HEK293 (cell line): ENCODE measurements at regions not wholly inside any gene's neighbourhood (a gene's known extent, or its start where the extent isn't known, plus 50 kb on each side); places are given as distances from the start of the nearest gene placed in this dataset.
"Not testable (repeated sequence)": the region's sequence is repeated elsewhere in the genome, so short reads cannot be mapped to it uniquely, and the experiment has no call there.

Experiments
- CTCF ChIA-PET: fragments of 350-600 bp; formaldehyde crosslinking; extraction: SDS; loops from one replicate; lab custom pipeline; 2021; ENCODE audit warnings: antibody characterized with exemption; lab: Yijun Ruan, JAX
- POLR2A ChIA-PET: fragments of 300-600 bp; formaldehyde crosslinking; extraction: SDS; loops from one replicate; lab custom pipeline; 2020; ENCODE audit warnings: antibody characterized with exemption, inconsistent platforms; lab: Yijun Ruan, JAX
- H3K27ac ChIP-seq: fragments of 200-500 bp; sonication (Bioruptor generic); 2 replicates; pipeline ENCODE4 v1.5.1; 2014; ENCODE audit warnings: low read depth, low read length, control low read depth, inconsistent platforms; ENCODE audit errors: extremely low read depth
- H3K36me3 ChIP-seq, 2 experiments: fragments of 200-500 bp in 1 of 2; sonication (Bioruptor generic) in 1 of 2; 1 replicate in 1 of 2; 2 replicates in 1 of 2; pipeline ENCODE4 v1.5.1; 2014 to 2017; ENCODE audit warnings: inconsistent platforms in 2 of 2, low read length in 2 of 2; ENCODE audit not compliant: control insufficient read depth in 2 of 2, insufficient read depth in 1 of 2
- H3K4me1 ChIP-seq: fragments of 200-500 bp; sonication (Bioruptor generic); 2 replicates; pipeline ENCODE4 v1.5.1; 2014; ENCODE audit warnings: mild to moderate bottlenecking, low read length, inconsistent platforms; ENCODE audit not compliant: control insufficient read depth, insufficient read depth
- H3K4me3 ChIP-seq: 2 replicates; pipeline ENCODE4 v1.5.1; 2011; ENCODE audit warnings: low read depth, mild to moderate bottlenecking, control low read depth, low read length, moderate library complexity
- H3K9me3 ChIP-seq: fragments of 200-500 bp; sonication (Bioruptor generic); 2 replicates; pipeline ENCODE4 v1.5.1; 2014; ENCODE audit warnings: low read depth, low read length, inconsistent platforms; ENCODE audit not compliant: control insufficient read depth, insufficient read depth
- FEZF1 ChIP-seq: fragments of 450-650 bp; formaldehyde crosslinking; IDR thresholded peaks from 2 replicates; pipeline ENCODE4 v1.5.1; 2016; ENCODE audit warnings: missing biosample characterization, missing genetic modification characterization
- KLF7 ChIP-seq: fragments of 450-650 bp; formaldehyde crosslinking; IDR thresholded peaks from 2 replicates; pipeline ENCODE4 v1.5.1; 2016; ENCODE audit warnings: missing biosample characterization, missing genetic modification characterization, borderline replicate concordance
- REPIN1 ChIP-seq: fragments of 450-650 bp; formaldehyde crosslinking; IDR thresholded peaks from 2 replicates; pipeline ENCODE4 v1.5.1; 2017; ENCODE audit warnings: missing biosample characterization, missing genetic modification characterization, low read depth
- SCRT2 ChIP-seq: fragments of 450-650 bp; formaldehyde crosslinking; IDR thresholded peaks from 2 replicates; pipeline ENCODE4 v1.5.1; 2016; ENCODE audit warnings: missing biosample characterization, missing genetic modification characterization
- SETDB1 ChIP-seq: IDR thresholded peaks from one replicate; pipeline ENCODE4 v1.6.1; 2017; ENCODE audit warnings: mild to moderate bottlenecking, low read length, moderate library complexity, mixed read lengths; ENCODE audit not compliant: insufficient read length
- SP2 ChIP-seq: fragments of 450-650 bp; formaldehyde crosslinking; IDR thresholded peaks from 2 replicates; pipeline ENCODE4 v1.5.1; 2016; ENCODE audit warnings: missing biosample characterization, missing genetic modification characterization
- ZBTB17 ChIP-seq: fragments of 450-650 bp; formaldehyde crosslinking; IDR thresholded peaks from 2 replicates; pipeline ENCODE4 v1.5.1; 2016; ENCODE audit warnings: missing biosample characterization, missing genetic modification characterization
- ZBTB20 ChIP-seq: fragments of 450-650 bp; formaldehyde crosslinking; IDR thresholded peaks from 2 replicates; pipeline ENCODE4 v1.5.1; 2016; ENCODE audit warnings: missing biosample characterization, missing genetic modification characterization
- ZBTB21 ChIP-seq: fragments of 450-650 bp; formaldehyde crosslinking; IDR thresholded peaks from 2 replicates; pipeline ENCODE4 v1.5.1; 2017; ENCODE audit warnings: missing biosample characterization, missing genetic modification characterization
- ZBTB48 ChIP-seq: fragments of 450-650 bp; formaldehyde crosslinking; IDR thresholded peaks from 2 replicates; pipeline ENCODE4 v1.5.1; 2016; ENCODE audit warnings: missing biosample characterization, missing genetic modification characterization
- ZNF114 ChIP-seq: fragments of 450-650 bp; formaldehyde crosslinking; IDR thresholded peaks from 2 replicates; pipeline ENCODE4 v1.5.0; 2017; ENCODE audit warnings: missing biosample characterization, missing genetic modification characterization
- ZNF19 ChIP-seq: fragments of 450-650 bp; formaldehyde crosslinking; IDR thresholded peaks from 2 replicates; pipeline ENCODE4; 2016; ENCODE audit warnings: missing biosample characterization, missing genetic modification characterization, low read depth
- ZNF24 ChIP-seq: fragments of 450-650 bp; formaldehyde crosslinking; IDR thresholded peaks from 2 replicates; pipeline ENCODE4 v1.5.1; 2016; ENCODE audit warnings: missing biosample characterization, missing genetic modification characterization
- ZNF266 ChIP-seq: fragments of 450-650 bp; formaldehyde crosslinking; IDR thresholded peaks from 2 replicates; pipeline ENCODE4 v1.5.1; 2016; ENCODE audit warnings: missing biosample characterization, missing genetic modification characterization, low read depth
- ZNF324 ChIP-seq: fragments of 450-650 bp; formaldehyde crosslinking; IDR thresholded peaks from 2 replicates; pipeline ENCODE4 v1.5.1; 2016; ENCODE audit warnings: missing biosample characterization, missing genetic modification characterization
- ZNF391 ChIP-seq: fragments of 450-650 bp; formaldehyde crosslinking; IDR thresholded peaks from 2 replicates; pipeline ENCODE4 v1.5.1; 2016; ENCODE audit warnings: low read depth, missing biosample characterization, missing genetic modification characterization, borderline replicate concordance
- ZNF423 ChIP-seq: fragments of 450-650 bp; formaldehyde crosslinking; IDR thresholded peaks from 2 replicates; pipeline ENCODE4 v1.5.1; 2016; ENCODE audit warnings: missing biosample characterization, missing genetic modification characterization
- ZNF571 ChIP-seq: fragments of 450-650 bp; formaldehyde crosslinking; IDR thresholded peaks from 2 replicates; pipeline ENCODE4 v1.5.0; 2017; ENCODE audit warnings: missing biosample characterization, missing genetic modification characterization
- ZNF585B ChIP-seq: fragments of 450-650 bp; formaldehyde crosslinking; IDR thresholded peaks from 2 replicates; pipeline ENCODE4 v1.5.1; 2016; ENCODE audit warnings: missing biosample characterization, missing genetic modification characterization
- ZNF624 ChIP-seq: fragments of 450-650 bp; formaldehyde crosslinking; IDR thresholded peaks from 2 replicates; pipeline ENCODE4 v1.5.1; 2017; ENCODE audit warnings: missing biosample characterization, missing genetic modification characterization
- ZNF677 ChIP-seq: fragments of 450-650 bp; IDR thresholded peaks from 2 replicates; pipeline ENCODE4 v1.5.0; 2018; ENCODE audit warnings: missing biosample characterization, mild to moderate bottlenecking, missing genetic modification characterization, moderate library complexity
- ZNF768 ChIP-seq: fragments of 450-650 bp; formaldehyde crosslinking; IDR thresholded peaks from 2 replicates; pipeline ENCODE4 v1.5.1; 2018; ENCODE audit warnings: missing biosample characterization, mild to moderate bottlenecking, missing genetic modification characterization
- ZNF830 ChIP-seq: fragments of 450-650 bp; IDR thresholded peaks from 2 replicates; pipeline ENCODE4 v1.5.0; 2018; ENCODE audit warnings: missing biosample characterization, missing genetic modification characterization, low read depth, mild to moderate bottlenecking, moderate library complexity
- TF ChIP-seq, protein P1 (sequence below): fragments of 450-650 bp; formaldehyde crosslinking; IDR thresholded peaks from 2 replicates; pipeline ENCODE4 v1.5.0; 2017; ENCODE audit warnings: missing biosample characterization, missing genetic modification characterization, borderline replicate concordance
- TF ChIP-seq, protein P2 (sequence below): fragments of 450-650 bp; formaldehyde crosslinking; conservative IDR thresholded peaks from 2 replicates; pipeline ENCODE4 v1.5.1; 2016; ENCODE audit warnings: low read depth, missing biosample characterization, missing genetic modification characterization
- TF ChIP-seq, protein P3 (sequence below): fragments of 450-650 bp; formaldehyde crosslinking; IDR thresholded peaks from 2 replicates; pipeline ENCODE4 v1.5.1; 2016; ENCODE audit warnings: missing biosample characterization, missing genetic modification characterization
- TF ChIP-seq, protein P4 (sequence below): fragments of 450-650 bp; formaldehyde crosslinking; IDR thresholded peaks from 2 replicates; pipeline ENCODE4 v1.5.1; 2016; ENCODE audit warnings: missing biosample characterization, missing genetic modification characterization

DNA sequence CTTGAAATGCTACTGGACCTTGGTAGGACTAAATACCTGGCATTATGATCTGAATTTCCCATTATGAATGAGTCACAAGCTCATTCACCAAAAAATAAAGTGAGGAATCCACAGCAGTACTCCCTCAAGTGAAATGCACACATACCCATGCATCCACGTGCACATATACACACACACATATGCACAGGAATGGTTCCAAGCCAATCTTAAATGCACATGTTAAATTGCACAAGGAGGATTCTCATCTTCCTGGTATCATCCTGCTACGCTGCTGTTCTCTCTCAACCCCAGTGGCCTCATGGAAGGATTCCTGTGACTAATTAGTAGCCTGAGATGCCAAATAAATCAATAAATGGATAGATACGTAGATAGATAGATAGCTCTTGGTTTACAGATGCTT lies 132.1 kb upstream of the KLF12 start:
- Histone ChIP-seq H3K4me3 (no peak overlapping the region), H3K36me3 (no peaks in the 10 kb centered on the region), H3K27ac (no peak overlapping the region), H3K9me3 (no peaks in the 10 kb centered on the region), H3K4me1 (no peaks in the 10 kb centered on the region)
- ChIA-PET POLR2A (no interaction called here), CTCF (interaction anchor here (0.8 kb wide), 1 partner anchor 21 kb away, joined by 3 read pairs; no protein-coding TSS in a partner anchor)
- TF ChIP-seq REPIN1 (tag by site-specific recombination) (no peak), ZNF830 (tag by site-specific recombination) (no peak), ZNF114 (tag by site-specific recombination) (no peak), ZNF391 (no peak), ZNF324 (tag by site-specific recombination) (no peak), SCRT2 (tag by site-specific recombination) (no peak), ZNF585B (tag by site-specific recombination) (no peak), ZNF624 (tag by site-specific recombination) (no peak), ZNF677 (no peak), ZNF19 (no peak), ZBTB20 (no peak), ZNF571 (no peak), ZBTB21 (tag by site-specific recombination) (no peak), ZBTB17 (tag by site-specific recombination) (no peak), ZNF423 (tag by site-specific recombination) (no peak)
- TF ChIP-seq, protein P1, sequence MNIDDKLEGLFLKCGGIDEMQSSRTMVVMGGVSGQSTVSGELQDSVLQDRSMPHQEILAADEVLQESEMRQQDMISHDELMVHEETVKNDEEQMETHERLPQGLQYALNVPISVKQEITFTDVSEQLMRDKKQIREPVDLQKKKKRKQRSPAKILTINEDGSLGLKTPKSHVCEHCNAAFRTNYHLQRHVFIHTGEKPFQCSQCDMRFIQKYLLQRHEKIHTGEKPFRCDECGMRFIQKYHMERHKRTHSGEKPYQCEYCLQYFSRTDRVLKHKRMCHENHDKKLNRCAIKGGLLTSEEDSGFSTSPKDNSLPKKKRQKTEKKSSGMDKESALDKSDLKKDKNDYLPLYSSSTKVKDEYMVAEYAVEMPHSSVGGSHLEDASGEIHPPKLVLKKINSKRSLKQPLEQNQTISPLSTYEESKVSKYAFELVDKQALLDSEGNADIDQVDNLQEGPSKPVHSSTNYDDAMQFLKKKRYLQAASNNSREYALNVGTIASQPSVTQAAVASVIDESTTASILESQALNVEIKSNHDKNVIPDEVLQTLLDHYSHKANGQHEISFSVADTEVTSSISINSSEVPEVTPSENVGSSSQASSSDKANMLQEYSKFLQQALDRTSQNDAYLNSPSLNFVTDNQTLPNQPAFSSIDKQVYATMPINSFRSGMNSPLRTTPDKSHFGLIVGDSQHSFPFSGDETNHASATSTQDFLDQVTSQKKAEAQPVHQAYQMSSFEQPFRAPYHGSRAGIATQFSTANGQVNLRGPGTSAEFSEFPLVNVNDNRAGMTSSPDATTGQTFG: no peak
- TF ChIP-seq, protein P2, sequence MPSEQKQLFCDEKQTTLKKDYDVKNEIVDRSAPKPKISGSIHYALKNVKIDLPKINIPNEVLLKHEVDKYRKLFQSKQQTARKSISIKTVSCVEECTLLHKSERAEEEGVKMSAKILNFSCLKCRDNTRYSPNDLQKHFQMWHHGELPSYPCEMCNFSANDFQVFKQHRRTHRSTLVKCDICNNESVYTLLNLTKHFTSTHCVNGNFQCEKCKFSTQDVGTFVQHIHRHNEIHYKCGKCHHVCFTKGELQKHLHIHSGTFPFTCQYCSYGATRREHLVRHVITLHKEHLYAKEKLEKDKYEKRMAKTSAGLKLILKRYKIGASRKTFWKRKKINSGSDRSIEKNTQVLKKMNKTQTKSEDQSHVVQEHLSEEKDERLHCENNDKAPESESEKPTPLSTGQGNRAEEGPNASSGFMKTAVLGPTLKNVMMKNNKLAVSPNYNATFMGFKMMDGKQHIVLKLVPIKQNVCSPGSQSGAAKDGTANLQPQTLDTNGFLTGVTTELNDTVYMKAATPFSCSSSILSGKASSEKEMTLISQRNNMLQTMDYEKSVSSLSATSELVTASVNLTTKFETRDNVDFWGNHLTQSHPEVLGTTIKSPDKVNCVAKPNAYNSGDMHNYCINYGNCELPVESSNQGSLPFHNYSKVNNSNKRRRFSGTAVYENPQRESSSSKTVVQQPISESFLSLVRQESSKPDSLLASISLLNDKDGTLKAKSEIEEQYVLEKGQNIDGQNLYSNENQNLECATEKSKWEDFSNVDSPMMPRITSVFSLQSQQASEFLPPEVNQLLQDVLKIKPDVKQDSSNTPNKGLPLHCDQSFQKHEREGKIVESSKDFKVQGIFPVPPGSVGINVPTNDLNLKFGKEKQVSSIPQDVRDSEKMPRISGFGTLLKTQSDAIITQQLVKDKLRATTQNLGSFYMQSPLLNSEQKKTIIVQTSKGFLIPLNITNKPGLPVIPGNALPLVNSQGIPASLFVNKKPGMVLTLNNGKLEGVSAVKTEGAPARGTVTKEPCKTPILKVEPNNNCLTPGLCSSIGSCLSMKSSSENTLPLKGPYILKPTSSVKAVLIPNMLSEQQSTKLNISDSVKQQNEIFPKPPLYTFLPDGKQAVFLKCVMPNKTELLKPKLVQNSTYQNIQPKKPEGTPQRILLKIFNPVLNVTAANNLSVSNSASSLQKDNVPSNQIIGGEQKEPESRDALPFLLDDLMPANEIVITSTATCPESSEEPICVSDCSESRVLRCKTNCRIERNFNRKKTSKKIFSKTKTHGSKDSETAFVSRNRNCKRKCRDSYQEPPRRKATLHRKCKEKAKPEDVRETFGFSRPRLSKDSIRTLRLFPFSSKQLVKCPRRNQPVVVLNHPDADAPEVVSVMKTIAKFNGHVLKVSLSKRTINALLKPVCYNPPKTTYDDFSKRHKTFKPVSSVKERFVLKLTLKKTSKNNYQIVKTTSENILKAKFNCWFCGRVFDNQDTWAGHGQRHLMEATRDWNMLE (tag by site-specific recombination): no peak
- TF ChIP-seq, protein P3, sequence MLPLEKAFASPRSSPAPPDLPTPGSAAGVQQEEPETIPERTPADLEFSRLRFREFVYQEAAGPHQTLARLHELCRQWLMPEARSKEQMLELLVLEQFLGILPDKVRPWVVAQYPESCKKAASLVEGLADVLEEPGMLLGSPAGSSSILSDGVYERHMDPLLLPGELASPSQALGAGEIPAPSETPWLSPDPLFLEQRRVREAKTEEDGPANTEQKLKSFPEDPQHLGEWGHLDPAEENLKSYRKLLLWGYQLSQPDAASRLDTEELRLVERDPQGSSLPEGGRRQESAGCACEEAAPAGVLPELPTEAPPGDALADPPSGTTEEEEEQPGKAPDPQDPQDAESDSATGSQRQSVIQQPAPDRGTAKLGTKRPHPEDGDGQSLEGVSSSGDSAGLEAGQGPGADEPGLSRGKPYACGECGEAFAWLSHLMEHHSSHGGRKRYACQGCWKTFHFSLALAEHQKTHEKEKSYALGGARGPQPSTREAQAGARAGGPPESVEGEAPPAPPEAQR (tag by site-specific recombination): no peak

DNA sequence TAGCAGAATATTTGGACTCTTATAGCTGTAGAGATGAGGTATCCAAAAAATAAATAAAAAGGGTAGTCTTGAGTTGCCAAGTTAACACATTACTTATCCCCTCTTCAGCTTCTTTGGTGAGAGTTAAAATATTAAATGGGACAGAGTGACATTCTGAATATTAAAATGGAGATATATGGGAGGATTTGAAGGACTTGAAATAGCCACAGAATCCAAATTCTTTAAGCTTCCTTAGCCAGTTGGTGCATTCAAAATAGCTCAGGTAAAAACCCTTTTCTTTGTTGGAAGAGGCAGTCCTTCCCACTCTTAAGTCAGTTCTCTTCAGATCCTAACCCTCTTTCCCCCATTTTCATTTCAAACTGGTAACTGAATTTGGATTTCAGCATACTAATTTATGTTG lies 130.1 kb upstream of the KLF12 start:
- H3K36me3 ChIP-seq: no peaks in the 10 kb centered on the region
- ChIA-PET POLR2A (no interaction called here), CTCF (interaction anchor here (0.6 kb wide), 1 partner anchor 119 kb away, joined by 4 read pairs; no protein-coding TSS in a partner anchor)

DNA sequence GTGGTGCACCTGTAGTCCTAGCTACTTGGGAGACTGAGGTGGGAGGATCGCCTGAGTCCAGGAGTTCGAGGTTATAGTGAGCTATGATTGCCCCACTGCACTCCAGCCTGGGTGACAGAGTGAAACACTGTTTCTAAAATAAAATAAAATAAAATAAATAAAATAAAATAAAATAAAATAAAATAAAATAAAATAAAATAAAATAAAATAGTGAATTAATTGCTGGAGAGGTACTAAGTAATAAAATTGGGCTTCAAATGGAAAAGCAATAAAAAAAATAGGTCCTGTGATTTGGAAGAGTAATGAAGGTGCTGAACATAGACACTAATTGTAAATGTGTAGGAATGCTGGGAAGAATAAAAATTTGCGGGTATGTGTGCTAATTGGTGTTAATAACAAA lies 126.2 kb upstream of the KLF12 start:
- H3K4me3 ChIP-seq, CTCF ChIA-PET, H3K27ac ChIP-seq, POLR2A ChIA-PET, H3K9me3 ChIP-seq, H3K4me1 ChIP-seq, H3K36me3 ChIP-seq: not testable (repeated sequence)

More for the DNA sequence above, 130.1 kb upstream of the KLF12 start:
- Histone ChIP-seq H3K9me3 (no peaks in the 10 kb centered on the region), H3K27ac (no peak overlapping the region), H3K4me1 (no peaks in the 10 kb centered on the region), H3K4me3 (no peak overlapping the region)
- TF ChIP-seq, protein P4, sequence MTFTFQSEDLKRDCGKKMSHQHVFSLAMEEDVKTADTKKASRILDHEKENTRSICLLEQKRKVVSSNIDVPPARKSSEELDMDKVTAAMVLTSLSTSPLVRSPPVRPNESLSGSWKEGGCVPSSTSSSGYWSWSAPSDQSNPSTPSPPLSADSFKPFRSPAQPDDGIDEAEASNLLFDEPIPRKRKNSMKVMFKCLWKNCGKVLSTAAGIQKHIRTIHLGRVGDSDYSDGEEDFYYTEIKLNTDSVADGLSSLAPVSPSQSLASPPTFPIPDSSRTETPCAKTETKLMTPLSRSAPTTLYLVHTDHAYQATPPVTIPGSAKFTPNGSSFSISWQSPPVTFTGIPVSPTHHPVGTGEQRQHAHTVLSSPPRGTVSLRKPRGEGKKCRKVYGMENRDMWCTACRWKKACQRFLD (tag by site-specific recombination): no peak
- no peak for TF ChIP-seq ZNF768 (tag by site-specific recombination)
- peak; percentile 94 for TF ChIP-seq SETDB1
- no peak for TF ChIP-seq ZNF24
- no peak for TF ChIP-seq ZNF266 (tag by site-specific recombination)
- no peak for TF ChIP-seq KLF7 (tag by site-specific recombination)
- no peak for TF ChIP-seq ZBTB48
- TF ChIP-seq SP2 (tag by site-specific recombination): no peak
- no peak for TF ChIP-seq FEZF1 (tag by site-specific recombination)
